ENCODE measurements at regions not wholly inside any gene's neighbourhood (a gene's known extent, or its start where the extent isn't known, plus 50 kb on each side); places are given as distances from the start of the nearest gene placed in this dataset.

DNA sequence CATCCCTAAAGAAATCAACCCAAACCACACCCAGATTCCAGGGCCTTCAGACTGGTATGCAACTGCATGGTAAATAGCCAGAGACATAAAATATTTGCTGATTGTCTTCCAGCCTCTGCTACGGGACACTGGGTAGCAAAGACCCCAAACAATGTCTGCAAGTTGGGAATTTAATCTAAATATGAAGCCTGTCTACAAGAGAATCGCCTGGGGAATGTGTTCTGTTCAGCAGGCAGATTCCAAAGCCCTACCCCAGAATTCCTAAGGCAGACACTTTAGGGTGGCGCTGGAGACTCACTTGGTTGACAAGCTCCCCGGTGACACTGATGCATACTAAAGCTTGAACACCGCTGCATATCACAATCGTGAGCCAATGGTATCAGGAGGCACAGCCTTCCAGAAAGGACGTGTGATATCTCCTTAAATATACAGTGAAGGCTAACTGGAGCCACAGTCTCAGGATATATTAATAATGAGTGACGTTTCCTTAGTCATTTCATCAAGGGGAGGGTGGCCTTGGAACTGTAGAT, 684.1 kb downstream of the NTRK3 start:
- Mint-ChIP-seq H3K27ac (no peak overlapping the region), H3K27me3 (ENCODE audit: insufficient read depth, low read depth) (peaks cover 3% of the 10 kb centered on the region)
- TF ChIP-seq, protein P1, sequence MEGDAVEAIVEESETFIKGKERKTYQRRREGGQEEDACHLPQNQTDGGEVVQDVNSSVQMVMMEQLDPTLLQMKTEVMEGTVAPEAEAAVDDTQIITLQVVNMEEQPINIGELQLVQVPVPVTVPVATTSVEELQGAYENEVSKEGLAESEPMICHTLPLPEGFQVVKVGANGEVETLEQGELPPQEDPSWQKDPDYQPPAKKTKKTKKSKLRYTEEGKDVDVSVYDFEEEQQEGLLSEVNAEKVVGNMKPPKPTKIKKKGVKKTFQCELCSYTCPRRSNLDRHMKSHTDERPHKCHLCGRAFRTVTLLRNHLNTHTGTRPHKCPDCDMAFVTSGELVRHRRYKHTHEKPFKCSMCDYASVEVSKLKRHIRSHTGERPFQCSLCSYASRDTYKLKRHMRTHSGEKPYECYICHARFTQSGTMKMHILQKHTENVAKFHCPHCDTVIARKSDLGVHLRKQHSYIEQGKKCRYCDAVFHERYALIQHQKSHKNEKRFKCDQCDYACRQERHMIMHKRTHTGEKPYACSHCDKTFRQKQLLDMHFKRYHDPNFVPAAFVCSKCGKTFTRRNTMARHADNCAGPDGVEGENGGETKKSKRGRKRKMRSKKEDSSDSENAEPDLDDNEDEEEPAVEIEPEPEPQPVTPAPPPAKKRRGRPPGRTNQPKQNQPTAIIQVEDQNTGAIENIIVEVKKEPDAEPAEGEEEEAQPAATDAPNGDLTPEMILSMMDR (IDR thresholded peaks at IDR 0.05), result no peak
- TF ChIP-seq EZH2phosphoT487 (IDR thresholded peaks at IDR 0.05) (no peak), EZH2 (IDR thresholded peaks at IDR 0.05) (no peak)

DNA sequence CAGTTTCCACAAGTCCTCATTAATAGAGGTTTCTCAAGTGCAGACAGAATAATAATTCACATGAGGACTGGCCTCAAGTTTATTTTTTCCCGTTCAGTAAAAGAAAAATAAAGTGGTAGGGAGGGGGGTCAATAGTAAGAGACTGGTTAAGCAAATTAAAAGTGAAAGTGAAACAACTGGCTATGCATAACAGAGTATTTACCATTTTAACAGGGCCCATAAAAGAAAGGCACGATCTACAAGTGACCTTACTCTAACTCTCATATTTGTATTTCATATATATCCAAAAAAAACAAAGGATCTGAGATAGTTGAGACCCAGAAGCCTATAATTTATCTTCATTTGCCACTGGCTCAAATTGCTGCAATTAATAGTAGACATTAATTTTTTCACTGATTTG, 686.3 kb downstream of the NTRK3 start:
- Mint-ChIP-seq H3K27me3 (ENCODE audit: insufficient read depth, low read depth) (no peaks in the 10 kb centered on the region), H3K36me3 (no peaks in the 10 kb centered on the region), H3K27ac (no peak overlapping the region), H3K4me1 (peaks cover 2% of the 10 kb centered on the region), H3K9me3 (no peaks in the 10 kb centered on the region), H3K4me3 (no peak overlapping the region)
- no peak for DNase-seq (ENCODE audit: low spot score)
- no peaks in the 10 kb centered on the region for H3K4me1 ChIP-seq
- H3K27ac ChIP-seq, result no peak overlapping the region
- no peaks in the 10 kb centered on the region for H3F3A ChIP-seq (ENCODE audit: low read depth)
- H3K27me3 ChIP-seq, result no peaks in the 10 kb centered on the region
- H3K9me3 ChIP-seq (ENCODE audit: low read depth), result no peaks in the 10 kb centered on the region
- H4K20me1 ChIP-seq (ENCODE audit: low read depth), result no peaks in the 10 kb centered on the region
- no peaks in the 10 kb centered on the region for H3K79me2 ChIP-seq (ENCODE audit: low read depth)
- no peak overlapping the region for H3K4me3 ChIP-seq
- H3K36me3 ChIP-seq, result no peaks in the 10 kb centered on the region
- H2AFZ ChIP-seq (replicated peaks), result no peak overlapping the region
- TF ChIP-seq EZH2 (IDR thresholded peaks at IDR 0.05), result no peak
- TF ChIP-seq, protein P1 (IDR thresholded peaks at IDR 0.05), result no peak
- no peak for TF ChIP-seq EZH2phosphoT487 (IDR thresholded peaks at IDR 0.05)
- H3K9ac ChIP-seq, result no peak overlapping the region
- no peak overlapping the region for H3K4me2 ChIP-seq

More for the DNA sequence above, 684.1 kb downstream of the NTRK3 start:
- H3K27me3 ChIP-seq, result no peaks in the 10 kb centered on the region
- H4K20me1 ChIP-seq (ENCODE audit: low read depth), result no peaks in the 10 kb centered on the region
- peak; percentile 16 for DNase-seq (ENCODE audit: low spot score)
- no peaks in the 10 kb centered on the region for H3K4me1 ChIP-seq
- H3K27ac ChIP-seq, result no peak overlapping the region
- Mint-ChIP-seq H3K4me3 (no peak overlapping the region), H3K36me3 (no peaks in the 10 kb centered on the region), H3K9me3 (no peaks in the 10 kb centered on the region), H3K4me1 (peaks cover 2% of the 10 kb centered on the region)
- no peaks in the 10 kb centered on the region for H3K79me2 ChIP-seq (ENCODE audit: low read depth)
- H3K4me2 ChIP-seq, result no peak overlapping the region
- H3K36me3 ChIP-seq, result no peaks in the 10 kb centered on the region
- H3K9me3 ChIP-seq (ENCODE audit: low read depth), result no peaks in the 10 kb centered on the region
- H3K4me3 ChIP-seq, result no peak overlapping the region
- no peak overlapping the region for H2AFZ ChIP-seq (replicated peaks)
- H3F3A ChIP-seq (ENCODE audit: low read depth), result no peaks in the 10 kb centered on the region
- H3K9ac ChIP-seq, result no peak overlapping the region

DNA sequence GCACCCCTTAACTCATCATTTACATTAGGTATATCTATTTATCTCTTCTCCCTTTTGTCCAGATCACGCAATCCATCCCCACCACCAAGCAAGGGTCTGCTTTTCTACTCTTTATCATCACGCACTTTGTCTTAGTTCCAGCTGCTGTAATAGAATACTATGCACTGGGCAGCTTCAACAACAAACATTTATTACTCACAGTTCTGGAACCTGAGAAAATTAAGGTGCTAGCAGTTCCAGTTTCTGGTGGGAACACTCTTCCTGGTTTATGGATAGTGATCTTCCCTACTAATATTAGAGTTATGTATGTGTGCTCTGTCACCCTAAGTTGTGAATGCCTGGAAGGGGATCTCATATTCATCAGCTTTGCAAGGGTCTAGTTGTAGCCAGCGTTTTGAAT, 687.0 kb downstream of the NTRK3 start:
- no peak overlapping the region for H3K27ac Mint-ChIP-seq
- no peaks in the 10 kb centered on the region for H3K9me3 ChIP-seq (ENCODE audit: low read depth)
- H3K36me3 ChIP-seq, result no peaks in the 10 kb centered on the region
- H3K4me3 ChIP-seq, result no peak overlapping the region
- H3K79me2 ChIP-seq (ENCODE audit: low read depth), result no peaks in the 10 kb centered on the region
- no peak for TF ChIP-seq EZH2 (IDR thresholded peaks at IDR 0.05)
- TF ChIP-seq, protein P1 (IDR thresholded peaks at IDR 0.05), result no peak
- no peak overlapping the region for H3K4me2 ChIP-seq
- no peaks in the 10 kb centered on the region for H3K36me3 Mint-ChIP-seq
- no peak overlapping the region for H3K9ac ChIP-seq
- H3K4me1 Mint-ChIP-seq, result peaks cover 2% of the 10 kb centered on the region
- H3K27ac ChIP-seq, result no peak overlapping the region
- no peaks in the 10 kb centered on the region for H3K27me3 ChIP-seq
- no peak overlapping the region for H2AFZ ChIP-seq (replicated peaks)
- H4K20me1 ChIP-seq (ENCODE audit: low read depth), result no peaks in the 10 kb centered on the region
- H3K9me3 Mint-ChIP-seq, result no peaks in the 10 kb centered on the region
- no peaks in the 10 kb centered on the region for H3K27me3 Mint-ChIP-seq (ENCODE audit: insufficient read depth, low read depth)
- DNase-seq (ENCODE audit: low spot score), result no peak
- H3K4me1 ChIP-seq, result peaks cover 2% of the 10 kb centered on the region
- no peak overlapping the region for H3K4me3 Mint-ChIP-seq
- H3F3A ChIP-seq (ENCODE audit: low read depth), result no peaks in the 10 kb centered on the region

Measured in neural progenitor cell (in vitro differentiated cells).